ENCODE measurements at regions not wholly inside any gene's neighbourhood (a gene's known extent, or its start where the extent isn't known, plus 50 kb on each side); places are given as distances from the start of the nearest gene placed in this dataset.

DNA sequence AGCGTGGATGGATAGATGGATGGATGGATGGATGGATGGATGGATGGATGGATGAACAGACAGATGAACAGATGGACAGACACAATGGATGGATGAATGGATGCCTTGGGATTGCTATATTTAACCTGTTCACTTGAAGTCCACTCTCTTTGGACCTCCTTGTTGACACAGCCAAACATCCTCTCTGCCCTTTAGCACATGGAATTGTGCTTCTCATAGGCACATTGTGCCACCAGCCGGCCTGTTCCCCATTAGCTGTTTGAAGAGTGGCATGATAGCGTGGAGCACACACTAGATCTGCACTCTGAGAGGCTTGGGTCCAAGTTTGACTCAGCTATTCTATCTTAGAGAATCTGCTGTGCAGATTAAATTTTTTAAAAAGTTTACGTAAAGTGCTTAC lies 56.9 kb upstream of the GSC start (continued):
- TF ChIP-seq, protein P1, sequence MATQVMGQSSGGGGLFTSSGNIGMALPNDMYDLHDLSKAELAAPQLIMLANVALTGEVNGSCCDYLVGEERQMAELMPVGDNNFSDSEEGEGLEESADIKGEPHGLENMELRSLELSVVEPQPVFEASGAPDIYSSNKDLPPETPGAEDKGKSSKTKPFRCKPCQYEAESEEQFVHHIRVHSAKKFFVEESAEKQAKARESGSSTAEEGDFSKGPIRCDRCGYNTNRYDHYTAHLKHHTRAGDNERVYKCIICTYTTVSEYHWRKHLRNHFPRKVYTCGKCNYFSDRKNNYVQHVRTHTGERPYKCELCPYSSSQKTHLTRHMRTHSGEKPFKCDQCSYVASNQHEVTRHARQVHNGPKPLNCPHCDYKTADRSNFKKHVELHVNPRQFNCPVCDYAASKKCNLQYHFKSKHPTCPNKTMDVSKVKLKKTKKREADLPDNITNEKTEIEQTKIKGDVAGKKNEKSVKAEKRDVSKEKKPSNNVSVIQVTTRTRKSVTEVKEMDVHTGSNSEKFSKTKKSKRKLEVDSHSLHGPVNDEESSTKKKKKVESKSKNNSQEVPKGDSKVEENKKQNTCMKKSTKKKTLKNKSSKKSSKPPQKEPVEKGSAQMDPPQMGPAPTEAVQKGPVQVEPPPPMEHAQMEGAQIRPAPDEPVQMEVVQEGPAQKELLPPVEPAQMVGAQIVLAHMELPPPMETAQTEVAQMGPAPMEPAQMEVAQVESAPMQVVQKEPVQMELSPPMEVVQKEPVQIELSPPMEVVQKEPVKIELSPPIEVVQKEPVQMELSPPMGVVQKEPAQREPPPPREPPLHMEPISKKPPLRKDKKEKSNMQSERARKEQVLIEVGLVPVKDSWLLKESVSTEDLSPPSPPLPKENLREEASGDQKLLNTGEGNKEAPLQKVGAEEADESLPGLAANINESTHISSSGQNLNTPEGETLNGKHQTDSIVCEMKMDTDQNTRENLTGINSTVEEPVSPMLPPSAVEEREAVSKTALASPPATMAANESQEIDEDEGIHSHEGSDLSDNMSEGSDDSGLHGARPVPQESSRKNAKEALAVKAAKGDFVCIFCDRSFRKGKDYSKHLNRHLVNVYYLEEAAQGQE (IDR thresholded peaks at IDR 0.05; ENCODE audit: unreplicated experiment): no peak
- TF ChIP-seq EZH2 (IDR thresholded peaks at IDR 0.05; ENCODE audit: low read depth, unreplicated experiment): no peak
- TF ChIP-seq, protein P2, sequence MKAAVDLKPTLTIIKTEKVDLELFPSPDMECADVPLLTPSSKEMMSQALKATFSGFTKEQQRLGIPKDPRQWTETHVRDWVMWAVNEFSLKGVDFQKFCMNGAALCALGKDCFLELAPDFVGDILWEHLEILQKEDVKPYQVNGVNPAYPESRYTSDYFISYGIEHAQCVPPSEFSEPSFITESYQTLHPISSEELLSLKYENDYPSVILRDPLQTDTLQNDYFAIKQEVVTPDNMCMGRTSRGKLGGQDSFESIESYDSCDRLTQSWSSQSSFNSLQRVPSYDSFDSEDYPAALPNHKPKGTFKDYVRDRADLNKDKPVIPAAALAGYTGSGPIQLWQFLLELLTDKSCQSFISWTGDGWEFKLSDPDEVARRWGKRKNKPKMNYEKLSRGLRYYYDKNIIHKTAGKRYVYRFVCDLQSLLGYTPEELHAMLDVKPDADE (IDR thresholded peaks at IDR 0.05): no peak
- no peak for TF ChIP-seq CREB1 (CRISPR knock-in tag; IDR thresholded peaks at IDR 0.05; ENCODE audit: low read depth)
- TF ChIP-seq, protein P3, sequence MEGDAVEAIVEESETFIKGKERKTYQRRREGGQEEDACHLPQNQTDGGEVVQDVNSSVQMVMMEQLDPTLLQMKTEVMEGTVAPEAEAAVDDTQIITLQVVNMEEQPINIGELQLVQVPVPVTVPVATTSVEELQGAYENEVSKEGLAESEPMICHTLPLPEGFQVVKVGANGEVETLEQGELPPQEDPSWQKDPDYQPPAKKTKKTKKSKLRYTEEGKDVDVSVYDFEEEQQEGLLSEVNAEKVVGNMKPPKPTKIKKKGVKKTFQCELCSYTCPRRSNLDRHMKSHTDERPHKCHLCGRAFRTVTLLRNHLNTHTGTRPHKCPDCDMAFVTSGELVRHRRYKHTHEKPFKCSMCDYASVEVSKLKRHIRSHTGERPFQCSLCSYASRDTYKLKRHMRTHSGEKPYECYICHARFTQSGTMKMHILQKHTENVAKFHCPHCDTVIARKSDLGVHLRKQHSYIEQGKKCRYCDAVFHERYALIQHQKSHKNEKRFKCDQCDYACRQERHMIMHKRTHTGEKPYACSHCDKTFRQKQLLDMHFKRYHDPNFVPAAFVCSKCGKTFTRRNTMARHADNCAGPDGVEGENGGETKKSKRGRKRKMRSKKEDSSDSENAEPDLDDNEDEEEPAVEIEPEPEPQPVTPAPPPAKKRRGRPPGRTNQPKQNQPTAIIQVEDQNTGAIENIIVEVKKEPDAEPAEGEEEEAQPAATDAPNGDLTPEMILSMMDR (conservative IDR thresholded peaks at IDR 0.05; ENCODE audit: low read depth in 2 of 2): no peak
- TF ChIP-seq STAT1 (IDR thresholded peaks at IDR 0.05; ENCODE audit: unreplicated experiment): no peak
- TF ChIP-seq ZNF114 (CRISPR knock-in tag; IDR thresholded peaks at IDR 0.05): no peak
- TF ChIP-seq POLR2AphosphoS5 (IDR thresholded peaks at IDR 0.05; ENCODE audit: low read depth): no peak
- no peak for TF ChIP-seq NANOG (IDR thresholded peaks at IDR 0.05; ENCODE audit: borderline replicate concordance)
- TF ChIP-seq EZH2phosphoT487 (IDR thresholded peaks at IDR 0.05; ENCODE audit: unreplicated experiment): no peak

DNA sequence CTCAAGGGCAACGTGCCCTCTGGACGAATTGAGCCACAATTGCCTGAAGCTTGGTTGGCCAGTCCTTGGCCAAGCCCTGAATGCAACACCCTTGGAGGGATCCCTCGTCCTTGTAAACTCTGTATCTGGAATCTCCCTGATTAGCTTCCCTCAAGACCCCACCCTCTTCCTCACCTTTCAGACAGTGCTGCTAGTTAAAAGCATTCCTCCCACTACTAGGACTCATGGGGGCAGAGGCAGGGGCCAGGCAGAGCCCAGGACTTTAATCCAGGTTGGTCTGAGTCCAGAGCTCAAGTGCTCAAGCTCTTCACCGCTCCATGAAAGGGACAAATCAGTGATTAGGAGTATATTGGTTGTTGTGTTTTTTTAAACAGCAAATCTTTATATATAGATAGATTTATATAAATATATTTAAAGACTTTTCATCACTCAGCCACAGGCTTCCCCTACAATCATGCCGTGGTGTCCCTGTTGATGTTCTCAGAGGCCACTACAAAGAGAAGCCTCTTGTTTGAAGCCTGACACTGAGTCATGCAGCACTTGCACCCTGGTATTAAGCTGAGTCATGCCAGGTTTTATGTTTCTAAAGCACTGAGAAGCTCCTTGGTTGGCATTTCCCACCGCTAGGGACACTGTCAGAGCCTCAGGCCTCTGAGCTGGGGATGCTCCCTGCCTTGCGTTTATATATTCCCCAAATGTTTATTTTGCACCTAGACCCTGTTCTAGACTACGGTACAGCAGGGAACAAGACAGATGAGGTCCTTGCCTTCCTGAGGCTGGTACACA lies 53.8 kb upstream of the GSC start:
- H3K4me2 ChIP-seq: no peak overlapping the region
- TF ChIP-seq NANOG (IDR thresholded peaks at IDR 0.05; ENCODE audit: borderline replicate concordance) (no peak), EZH2phosphoT487 (IDR thresholded peaks at IDR 0.05; ENCODE audit: unreplicated experiment) (no peak), ZNF114 (CRISPR knock-in tag; IDR thresholded peaks at IDR 0.05) (no peak), JUNB (IDR thresholded peaks at IDR 0.05; ENCODE audit: unreplicated experiment) (no peak), EZH2 (IDR thresholded peaks at IDR 0.05; ENCODE audit: low read depth, unreplicated experiment) (no peak)
- TF ChIP-seq, protein P2 (IDR thresholded peaks at IDR 0.05): no peak

More for the DNA sequence above, 53.8 kb upstream of the GSC start:
- Histone ChIP-seq H3K36me3 (ENCODE audit: insufficient read depth) (no peaks in the 10 kb centered on the region), H4K20me1 (replicated peaks; ENCODE audit: insufficient read depth) (no peaks in the 10 kb centered on the region), H3K79me2 (replicated peaks; ENCODE audit: insufficient read depth) (no peaks in the 10 kb centered on the region), H3F3A (replicated peaks; ENCODE audit: low read depth) (no peaks in the 10 kb centered on the region), H3K4me3 (no peak overlapping the region), H3K9me2 (ENCODE audit: insufficient read depth) (no peaks in the 10 kb centered on the region), H2AFZ (no peak overlapping the region), H3K27me3 (ENCODE audit: insufficient read depth) (no peaks in the 10 kb centered on the region), H3K27ac (ENCODE audit: low read depth) (no peak overlapping the region), H3K4me1 (ENCODE audit: insufficient read depth) (no peaks in the 10 kb centered on the region)
- Mint-ChIP-seq H3K27me3 (ENCODE audit: insufficient read depth, low read depth, poor library complexity) (peaks cover 6% of the 10 kb centered on the region), H3K9me3 (peaks cover 33% of the 10 kb centered on the region), H3K36me3 (ENCODE audit: low read depth) (peaks cover 4% of the 10 kb centered on the region; the same call in 2 of the 3 replicates), H3K4me1 (no peaks in the 10 kb centered on the region), H3K27ac (no peak overlapping the region), H3K4me3 (no peak overlapping the region)
- DNase-seq (ENCODE audit: low spot score) (peak; percentile 15), ATAC-seq (no peak)
